K562 (cell line): ENCODE measurements at regions not wholly inside any gene's neighbourhood (a gene's known extent, or its start where the extent isn't known, plus 50 kb on each side); places are given as distances from the start of the nearest gene placed in this dataset.

ENCODE experiments used
- CUX1 ChIP-seq: fragments of 200-800 bp; sonication (Bioruptor generic); IDR thresholded peaks from 2 replicates; pipeline ENCODE4 v1.6.1; 2016; ENCODE audit warnings: missing genetic modification characterization, missing compliant biosample characterization
- ETV5 ChIP-seq: sonication (generic); formaldehyde crosslinking; IDR thresholded peaks from 2 replicates; pipeline ENCODE4 v1.4.0; 2020; ENCODE audit warnings: low read depth, mild to moderate bottlenecking, missing genetic modification reagents
- GTF2A2 ChIP-seq: IDR thresholded peaks from 2 replicates; pipeline ENCODE4 v1.6.1; 2016; ENCODE audit warnings: mild to moderate bottlenecking, missing genetic modification characterization, missing compliant biosample characterization
- ILK ChIP-seq: fragments of 450-650 bp; IDR thresholded peaks from 2 replicates; pipeline ENCODE4 v1.6.1; 2016; ENCODE audit warnings: missing genetic modification characterization, low read depth, mild to moderate bottlenecking, missing compliant biosample characterization, moderate library complexity, borderline replicate concordance
- OTX1 ChIP-seq: fragments of 450-650 bp; formaldehyde crosslinking; IDR thresholded peaks from 2 replicates; pipeline ENCODE4 v1.4.0; 2022; ENCODE audit warnings: mild to moderate bottlenecking
- SMARCA5 ChIP-seq: fragments of 450-650 bp; IDR thresholded peaks from 2 replicates; pipeline ENCODE4 v1.6.1; 2016
- STAT5A ChIP-seq: IDR thresholded peaks from 2 replicates; pipeline ENCODE4 v1.6.1; 2012; ENCODE audit warnings: low read length, inconsistent platforms, borderline replicate concordance
- TBP ChIP-seq: optimal IDR thresholded peaks from 2 replicates; pipeline ENCODE3; 2011; ENCODE audit warnings: low read depth, low read length, improper control_type of control experiment
- ZBED1 ChIP-seq: IDR thresholded peaks from 2 replicates; pipeline ENCODE4 v1.6.1; 2014
- ZNF174 ChIP-seq: fragments of 250-450 bp; sonication (Bioruptor Pico); IDR thresholded peaks from 2 replicates; pipeline ENCODE4 v1.4.0; 2020; ENCODE audit warnings: mild to moderate bottlenecking
- ZNF395 ChIP-seq: fragments of 200-800 bp; sonication (Bioruptor generic); IDR thresholded peaks from 2 replicates; pipeline ENCODE4 v1.6.1; 2017; ENCODE audit warnings: missing genetic modification characterization, missing compliant biosample characterization
- ZSCAN29 ChIP-seq: fragments of 450-650 bp; IDR thresholded peaks from 2 replicates; pipeline ENCODE4 v1.6.1; 2017
- TF ChIP-seq, protein P1 (sequence below): sonication (generic); formaldehyde crosslinking; IDR thresholded peaks from 2 replicates; pipeline ENCODE4 v1.8.1; 2023; ENCODE audit warnings: mild to moderate bottlenecking, missing genetic modification reagents
- TF ChIP-seq, protein P2 (sequence below): sonication (generic); formaldehyde crosslinking; IDR thresholded peaks from 2 replicates; pipeline ENCODE4 v1.8.1; 2023; ENCODE audit warnings: mild to moderate bottlenecking, missing genetic modification reagents
- TF ChIP-seq, protein P3 (sequence below): fragments of 250-450 bp; sonication (Bioruptor Pico); IDR thresholded peaks from 2 replicates; pipeline ENCODE4 v1.4.0; 2020; ENCODE audit warnings: mild to moderate bottlenecking, moderate library complexity

- TF ChIP-seq ZNF395 (CRISPR knock-in tag), result no peak
- TF ChIP-seq ZBED1, result no peak
- TF ChIP-seq, protein P1, sequence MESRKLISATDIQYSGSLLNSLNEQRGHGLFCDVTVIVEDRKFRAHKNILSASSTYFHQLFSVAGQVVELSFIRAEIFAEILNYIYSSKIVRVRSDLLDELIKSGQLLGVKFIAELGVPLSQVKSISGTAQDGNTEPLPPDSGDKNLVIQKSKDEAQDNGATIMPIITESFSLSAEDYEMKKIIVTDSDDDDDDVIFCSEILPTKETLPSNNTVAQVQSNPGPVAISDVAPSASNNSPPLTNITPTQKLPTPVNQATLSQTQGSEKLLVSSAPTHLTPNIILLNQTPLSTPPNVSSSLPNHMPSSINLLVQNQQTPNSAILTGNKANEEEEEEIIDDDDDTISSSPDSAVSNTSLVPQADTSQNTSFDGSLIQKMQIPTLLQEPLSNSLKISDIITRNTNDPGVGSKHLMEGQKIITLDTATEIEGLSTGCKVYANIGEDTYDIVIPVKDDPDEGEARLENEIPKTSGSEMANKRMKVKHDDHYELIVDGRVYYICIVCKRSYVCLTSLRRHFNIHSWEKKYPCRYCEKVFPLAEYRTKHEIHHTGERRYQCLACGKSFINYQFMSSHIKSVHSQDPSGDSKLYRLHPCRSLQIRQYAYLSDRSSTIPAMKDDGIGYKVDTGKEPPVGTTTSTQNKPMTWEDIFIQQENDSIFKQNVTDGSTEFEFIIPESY (CRISPR knock-in tag), result no peak
- TF ChIP-seq, protein P2, sequence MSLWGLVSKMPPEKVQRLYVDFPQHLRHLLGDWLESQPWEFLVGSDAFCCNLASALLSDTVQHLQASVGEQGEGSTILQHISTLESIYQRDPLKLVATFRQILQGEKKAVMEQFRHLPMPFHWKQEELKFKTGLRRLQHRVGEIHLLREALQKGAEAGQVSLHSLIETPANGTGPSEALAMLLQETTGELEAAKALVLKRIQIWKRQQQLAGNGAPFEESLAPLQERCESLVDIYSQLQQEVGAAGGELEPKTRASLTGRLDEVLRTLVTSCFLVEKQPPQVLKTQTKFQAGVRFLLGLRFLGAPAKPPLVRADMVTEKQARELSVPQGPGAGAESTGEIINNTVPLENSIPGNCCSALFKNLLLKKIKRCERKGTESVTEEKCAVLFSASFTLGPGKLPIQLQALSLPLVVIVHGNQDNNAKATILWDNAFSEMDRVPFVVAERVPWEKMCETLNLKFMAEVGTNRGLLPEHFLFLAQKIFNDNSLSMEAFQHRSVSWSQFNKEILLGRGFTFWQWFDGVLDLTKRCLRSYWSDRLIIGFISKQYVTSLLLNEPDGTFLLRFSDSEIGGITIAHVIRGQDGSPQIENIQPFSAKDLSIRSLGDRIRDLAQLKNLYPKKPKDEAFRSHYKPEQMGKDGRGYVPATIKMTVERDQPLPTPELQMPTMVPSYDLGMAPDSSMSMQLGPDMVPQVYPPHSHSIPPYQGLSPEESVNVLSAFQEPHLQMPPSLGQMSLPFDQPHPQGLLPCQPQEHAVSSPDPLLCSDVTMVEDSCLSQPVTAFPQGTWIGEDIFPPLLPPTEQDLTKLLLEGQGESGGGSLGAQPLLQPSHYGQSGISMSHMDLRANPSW (CRISPR knock-in tag), result no peak
- no peak for TF ChIP-seq ZSCAN29
- TF ChIP-seq SMARCA5, result no peak
- no peak for TF ChIP-seq ZNF174 (CRISPR knock-in tag)
- TF ChIP-seq ETV5 (CRISPR knock-in tag), result no peak
- no peak for TF ChIP-seq ILK (tag)
- TF ChIP-seq OTX1 (CRISPR knock-in tag), result no peak
- TF ChIP-seq GTF2A2 (tag), result no peak
- no peak for TF ChIP-seq STAT5A
- TF ChIP-seq, protein P3, sequence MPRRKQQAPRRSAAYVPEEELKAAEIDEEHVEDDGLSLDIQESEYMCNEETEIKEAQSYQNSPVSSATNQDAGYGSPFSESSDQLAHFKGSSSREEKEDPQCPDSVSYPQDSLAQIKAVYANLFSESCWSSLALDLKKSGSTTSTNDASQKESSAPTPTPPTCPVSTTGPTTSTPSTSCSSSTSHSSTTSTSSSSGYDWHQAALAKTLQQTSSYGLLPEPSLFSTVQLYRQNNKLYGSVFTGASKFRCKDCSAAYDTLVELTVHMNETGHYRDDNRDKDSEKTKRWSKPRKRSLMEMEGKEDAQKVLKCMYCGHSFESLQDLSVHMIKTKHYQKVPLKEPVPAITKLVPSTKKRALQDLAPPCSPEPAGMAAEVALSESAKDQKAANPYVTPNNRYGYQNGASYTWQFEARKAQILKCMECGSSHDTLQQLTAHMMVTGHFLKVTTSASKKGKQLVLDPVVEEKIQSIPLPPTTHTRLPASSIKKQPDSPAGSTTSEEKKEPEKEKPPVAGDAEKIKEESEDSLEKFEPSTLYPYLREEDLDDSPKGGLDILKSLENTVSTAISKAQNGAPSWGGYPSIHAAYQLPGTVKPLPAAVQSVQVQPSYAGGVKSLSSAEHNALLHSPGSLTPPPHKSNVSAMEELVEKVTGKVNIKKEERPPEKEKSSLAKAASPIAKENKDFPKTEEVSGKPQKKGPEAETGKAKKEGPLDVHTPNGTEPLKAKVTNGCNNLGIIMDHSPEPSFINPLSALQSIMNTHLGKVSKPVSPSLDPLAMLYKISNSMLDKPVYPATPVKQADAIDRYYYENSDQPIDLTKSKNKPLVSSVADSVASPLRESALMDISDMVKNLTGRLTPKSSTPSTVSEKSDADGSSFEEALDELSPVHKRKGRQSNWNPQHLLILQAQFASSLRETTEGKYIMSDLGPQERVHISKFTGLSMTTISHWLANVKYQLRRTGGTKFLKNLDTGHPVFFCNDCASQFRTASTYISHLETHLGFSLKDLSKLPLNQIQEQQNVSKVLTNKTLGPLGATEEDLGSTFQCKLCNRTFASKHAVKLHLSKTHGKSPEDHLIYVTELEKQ (CRISPR knock-in tag), result no peak
- TF ChIP-seq CUX1 (CRISPR knock-in tag), result no peak
- TF ChIP-seq TBP, result no peak
Measured at GRCh38 chr9:88270413-88270812, 117.8 kb upstream of the SPIN1 start (continued).
